HG03460 (cell line): ENCODE measurements at regions not wholly inside any gene's neighbourhood (a gene's known extent, or its start where the extent isn't known, plus 50 kb on each side); places are given as distances from the start of the nearest gene placed in this dataset.
A peak's percentile ranks its signal among the peaks of the same experiment; 100 is the strongest.

Experiments
- ATAC-seq: cut with Tn5 transposase; IDR thresholded peaks from one replicate; pipeline ENCODE4 v1.9.1; 2021; ENCODE audit not compliant: unreplicated experiment

GRCh38 chr10:62625484-62625883, 179.0 kb upstream of the ADO start:
- ATAC-seq: no peak

GRCh38 chr10:62626079-62626478, 178.4 kb upstream of the ADO start:
- no peak for ATAC-seq

DNA sequence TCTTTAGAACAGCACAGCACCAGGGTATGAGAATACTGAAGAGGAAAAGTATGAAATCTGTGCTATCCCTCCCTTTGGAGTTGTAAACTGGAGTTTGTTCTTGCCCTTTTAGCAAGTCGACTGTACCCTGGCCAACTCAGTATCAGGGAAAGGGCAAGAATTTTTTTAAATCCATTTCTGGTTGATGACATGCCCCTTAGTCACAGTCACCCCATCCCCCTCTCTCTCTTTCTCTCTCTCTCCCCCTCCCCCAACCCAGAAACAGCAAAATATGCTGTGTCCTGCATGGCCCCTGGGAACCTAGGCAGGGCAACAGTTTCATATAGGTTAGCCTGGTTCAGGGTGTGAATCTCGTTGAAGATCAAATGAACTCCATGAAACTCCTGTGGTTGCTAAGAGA, 177.7 kb upstream of the ADO start:
- ATAC-seq: no peak

GRCh38 chr10:62627983-62628382, 176.5 kb upstream of the ADO start:
- no peak for ATAC-seq

- no peak for ATAC-seq
Observed at GRCh38 chr10:62631241-62631640, 173.3 kb upstream of the ADO start.

DNA sequence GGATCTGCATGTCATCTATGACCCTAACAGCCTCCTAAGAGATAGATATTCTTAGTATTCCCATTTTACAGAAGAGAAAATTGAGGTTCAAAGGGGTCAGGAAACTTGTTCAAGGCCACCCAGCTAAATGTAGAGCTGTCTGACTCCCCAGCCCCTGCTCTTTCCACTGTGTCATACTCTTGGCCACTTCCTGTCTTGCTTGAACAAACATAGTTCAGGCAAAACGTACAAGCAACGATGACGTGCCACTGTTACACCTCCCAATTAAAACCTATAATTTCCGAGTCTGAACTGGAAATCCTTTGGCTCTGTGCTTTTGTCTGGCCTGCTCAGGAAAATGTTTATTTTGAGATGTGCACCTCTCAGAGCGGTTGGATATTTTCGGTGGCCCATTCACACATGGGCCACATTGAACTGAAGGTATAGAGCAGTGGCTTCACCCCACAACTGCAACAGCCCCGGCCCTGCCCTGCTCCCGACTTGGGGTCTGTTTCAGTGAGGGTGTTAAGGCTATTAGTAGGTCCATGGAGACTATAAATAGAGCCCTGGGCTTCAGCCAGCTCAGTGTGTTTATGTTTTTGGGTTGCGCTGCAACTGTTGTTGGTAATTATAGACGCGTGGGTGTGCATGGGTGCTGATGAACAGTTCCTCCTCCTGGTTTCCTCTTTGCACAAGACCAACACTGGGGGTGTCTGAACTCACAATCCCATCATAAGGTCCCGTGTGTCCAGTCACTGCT, 172.3 kb upstream of the ADO start:
- peak; percentile 76 for ATAC-seq

DNA sequence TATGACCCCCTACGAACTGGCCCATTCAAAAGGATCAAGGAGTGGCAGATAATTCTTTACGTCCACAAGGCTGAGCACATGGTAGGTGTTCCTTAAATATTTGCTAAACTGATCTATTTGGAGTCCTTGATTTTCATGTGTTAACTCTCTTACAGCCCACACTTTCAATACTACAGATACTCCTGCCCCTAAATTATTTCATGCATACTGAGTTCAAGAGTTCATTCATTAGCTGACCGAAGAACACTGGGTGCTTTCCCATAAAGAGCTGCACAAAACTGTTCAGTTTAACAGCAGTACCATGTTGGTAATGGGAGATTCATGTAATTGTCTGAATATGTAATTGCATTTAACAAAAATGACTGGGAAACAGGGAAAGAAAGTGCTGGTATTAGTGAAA, 170.5 kb upstream of the ADO start:
- no peak for ATAC-seq

DNA sequence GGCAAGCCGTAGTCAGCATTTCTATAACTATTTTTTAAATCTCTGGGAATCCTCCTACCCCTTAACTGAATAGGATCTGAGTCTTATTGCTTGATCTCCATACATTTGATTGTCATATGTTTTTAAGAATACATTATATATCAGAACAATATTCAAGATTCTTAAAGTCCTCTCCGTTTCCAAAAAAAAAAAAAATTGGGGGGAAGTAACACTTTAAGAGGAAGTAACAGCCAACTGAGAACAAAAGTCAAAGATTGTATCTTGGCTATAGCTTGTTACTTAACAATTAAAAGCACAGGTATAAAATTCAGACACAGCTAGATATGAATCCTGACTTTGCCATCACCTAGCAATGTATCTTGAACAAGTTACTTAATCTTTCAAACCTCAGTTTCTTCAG, 169.9 kb upstream of the ADO start:
- no peak for ATAC-seq

- no peak for ATAC-seq
Observed at GRCh38 chr10:62635127-62635526, 169.4 kb upstream of the ADO start.

DNA sequence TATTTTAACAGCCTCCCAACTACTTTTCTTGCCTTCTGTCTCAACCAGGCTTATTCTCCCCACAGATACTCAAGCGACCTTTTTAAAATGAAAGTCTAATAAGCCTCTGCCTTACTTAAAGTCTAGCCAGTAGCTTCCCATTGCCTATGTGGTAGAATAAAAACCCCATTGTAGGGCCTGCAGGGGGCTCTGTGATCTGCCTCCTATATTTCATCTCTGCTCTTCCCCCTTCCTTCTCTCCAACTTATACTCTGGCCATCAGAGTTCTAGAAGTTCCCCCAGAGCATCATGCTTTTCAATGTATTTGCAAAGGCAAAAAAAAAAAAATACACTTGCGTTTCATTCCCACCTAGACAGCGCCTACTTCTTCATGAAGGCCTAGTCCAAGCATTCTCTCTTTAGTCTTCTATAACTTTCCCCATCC, 167.7 kb upstream of the ADO start:
- ATAC-seq: no peak

DNA sequence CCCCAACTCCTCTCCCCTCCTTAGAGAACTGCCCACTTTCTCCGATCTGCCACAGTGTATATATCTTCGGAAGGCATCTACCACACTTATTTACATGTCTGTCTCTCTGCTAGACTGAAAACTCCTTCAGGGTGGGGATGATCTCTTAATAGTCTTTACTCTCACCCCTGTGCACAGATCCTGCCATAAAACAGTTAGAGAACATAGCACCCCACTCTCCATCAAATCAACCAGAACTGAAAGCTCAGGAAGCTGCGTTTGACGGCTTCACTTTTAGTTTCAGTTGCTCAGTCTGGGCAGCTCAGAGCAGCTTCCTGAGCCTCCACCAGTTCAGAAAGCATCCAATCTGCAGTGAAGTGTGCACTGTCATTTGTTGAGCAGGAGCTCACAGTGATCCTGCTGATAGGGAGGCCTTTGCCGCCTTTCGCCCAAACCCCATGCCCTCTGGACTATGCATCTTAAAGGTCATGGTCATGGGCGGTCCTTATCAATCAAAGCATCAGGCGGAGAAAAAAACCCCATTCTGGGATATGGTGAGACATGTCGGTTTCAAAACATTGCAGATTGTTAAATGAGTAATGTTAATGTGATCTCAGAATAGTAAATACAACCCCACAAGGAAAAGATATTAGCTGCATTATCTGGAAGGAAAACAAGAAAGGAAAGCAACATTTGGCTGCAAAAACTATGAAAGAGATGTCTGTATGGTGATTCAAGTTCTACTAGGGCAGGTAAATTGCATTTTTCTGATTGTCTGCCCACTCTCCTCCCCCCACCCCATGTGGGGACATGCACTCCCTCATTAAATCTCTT, 167.1 kb upstream of the ADO start:
- peak; percentile 57 for ATAC-seq

DNA sequence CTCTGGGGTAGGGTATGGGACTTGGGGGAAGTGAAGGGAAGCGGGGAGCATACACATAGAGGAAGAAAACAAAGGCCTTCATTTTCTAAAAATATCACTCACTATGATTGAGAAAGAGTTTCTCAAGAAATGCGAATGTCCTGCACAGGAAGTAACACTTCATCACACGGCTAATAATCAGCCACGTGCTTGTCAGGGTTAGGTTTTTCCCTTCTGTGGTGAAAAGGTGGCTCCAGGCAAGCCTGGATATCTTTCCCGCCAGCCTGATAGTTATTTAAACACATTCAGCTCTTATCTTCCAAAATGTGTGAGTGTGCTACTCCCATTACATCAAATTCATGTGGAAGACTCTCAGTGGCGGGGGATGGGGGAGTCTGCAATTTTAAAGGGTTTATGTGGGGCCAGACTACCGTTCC, 166.4 kb upstream of the ADO start:
- ATAC-seq: peak; percentile 47

GRCh38 chr10:62639144-62639543, 165.4 kb upstream of the ADO start:
- ATAC-seq: no peak

DNA sequence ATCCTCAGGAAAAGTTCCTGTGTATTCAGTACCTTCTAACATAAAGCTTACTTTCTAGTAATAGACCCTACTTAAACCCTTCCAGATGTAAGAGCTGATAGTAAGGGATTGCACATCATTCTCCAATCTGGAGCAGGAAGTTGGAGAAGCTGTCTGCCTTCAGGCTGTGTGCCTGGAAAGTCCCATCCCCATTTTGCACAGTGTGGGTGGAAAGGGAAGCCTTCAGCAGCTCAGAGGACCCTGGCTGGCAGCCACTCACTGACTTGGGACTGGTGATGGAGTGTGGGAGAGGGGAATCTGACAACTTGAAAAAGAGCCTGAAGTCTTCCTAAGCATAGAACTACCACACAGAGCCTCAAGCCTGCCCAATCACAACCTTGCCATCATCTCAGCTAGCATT, 164.1 kb upstream of the ADO start:
- ATAC-seq: no peak

- no peak for ATAC-seq
Observed at GRCh38 chr10:62643606-62644587, 160.6 kb upstream of the ADO start.

DNA sequence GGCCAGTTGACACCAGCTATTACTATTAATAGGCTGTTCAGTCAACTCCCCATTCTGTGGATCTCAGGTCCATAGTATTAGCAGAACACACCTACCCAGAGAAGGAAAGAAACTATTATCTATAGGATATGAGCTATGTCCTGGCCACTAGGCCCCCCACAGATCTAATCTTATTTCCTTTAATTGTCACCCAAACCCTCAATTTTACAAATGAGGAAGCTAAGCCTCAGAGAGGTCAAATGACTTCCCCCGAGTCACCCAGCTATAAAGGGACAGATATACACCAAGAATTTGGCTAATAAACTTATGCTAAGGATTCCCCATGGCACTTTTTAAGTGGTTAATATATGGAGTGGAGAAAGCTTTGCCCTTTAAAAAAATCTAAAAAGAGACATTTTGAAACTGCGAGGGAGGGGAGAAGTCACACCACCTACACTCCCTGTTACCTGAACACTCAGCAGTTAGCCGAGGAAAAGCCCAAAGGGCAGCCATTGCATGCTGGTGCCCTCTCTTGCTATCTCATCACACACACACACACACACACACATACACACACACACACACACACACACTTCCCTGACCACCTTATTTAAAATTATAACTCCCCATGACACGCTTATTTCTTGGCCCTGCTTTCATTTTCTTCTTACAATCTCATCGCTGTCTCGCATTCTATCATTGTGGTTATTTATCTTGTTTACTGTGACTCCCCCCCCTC, 157.0 kb upstream of the ADO start:
- no peak for ATAC-seq

- no peak for ATAC-seq
Observed at GRCh38 chr10:62648921-62649320, 155.6 kb upstream of the ADO start.

DNA sequence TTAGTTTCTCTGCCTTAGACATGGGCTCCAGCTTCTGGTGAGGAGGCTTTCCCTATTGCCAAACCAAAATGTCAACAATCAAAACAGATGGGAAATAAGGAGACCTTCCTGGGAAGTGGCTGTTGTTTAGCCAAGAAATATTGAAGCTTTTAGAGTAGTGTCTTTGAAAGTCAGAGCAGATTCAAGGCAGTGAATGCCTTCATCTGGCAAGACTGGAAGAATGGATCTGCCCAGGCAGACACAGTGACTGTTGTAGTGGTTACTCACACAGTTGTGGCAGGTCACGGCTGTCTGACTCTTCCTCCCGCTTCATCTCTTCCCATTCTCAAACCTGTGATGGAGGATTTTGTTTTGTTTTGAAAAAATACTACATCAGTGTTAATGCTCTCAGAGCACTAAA, 154.1 kb upstream of the ADO start:
- no peak for ATAC-seq

DNA sequence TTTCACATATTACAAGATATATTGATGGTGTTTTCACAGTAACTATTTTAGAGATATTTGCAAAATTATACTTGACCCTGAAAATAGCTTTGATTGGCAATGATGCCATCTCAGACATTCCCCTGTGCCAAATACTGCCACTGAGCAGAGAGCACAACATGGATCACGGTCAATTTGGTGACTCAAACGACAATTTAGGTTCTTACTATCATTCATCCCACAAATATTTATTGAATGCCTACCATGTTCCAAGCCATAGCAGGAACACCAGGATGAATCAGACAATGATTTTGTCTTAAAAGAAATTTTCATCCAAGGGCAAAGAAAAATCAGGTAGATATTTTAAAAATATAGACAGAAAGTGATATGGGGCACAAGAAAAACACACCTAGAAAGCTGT, 153.2 kb upstream of the ADO start:
- ATAC-seq: no peak

DNA sequence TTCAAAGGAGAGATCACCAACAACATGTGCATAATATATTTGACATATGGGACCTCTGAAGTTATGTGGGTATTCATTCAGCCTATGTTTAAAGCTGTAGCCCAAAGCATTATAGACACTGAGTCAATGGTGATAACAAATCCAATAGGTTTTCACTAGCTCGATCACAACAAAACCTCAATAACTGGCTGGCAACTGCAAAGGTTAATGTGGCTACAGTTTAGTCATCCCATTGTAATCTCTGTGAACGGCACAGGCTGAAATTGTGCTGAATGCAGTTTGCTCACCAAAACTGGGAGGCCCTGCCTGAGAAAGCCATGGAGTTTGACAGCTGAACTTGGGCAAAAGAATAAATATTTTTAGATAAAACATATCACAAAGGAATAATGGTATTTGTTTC, 152.4 kb upstream of the ADO start:
- no peak for ATAC-seq

GRCh38 chr10:62652564-62652963, 152.0 kb upstream of the ADO start:
- no peak for ATAC-seq
